GM18502 (cell line): ENCODE measurements at regions not wholly inside any gene's neighbourhood (a gene's known extent, or its start where the extent isn't known, plus 50 kb on each side); places are given as distances from the start of the nearest gene placed in this dataset.

Experiments used
- ATAC-seq: cut with Tn5 transposase; IDR thresholded peaks from one replicate; pipeline ENCODE4 v1.9.1; 2021; ENCODE audit warnings: mild to moderate bottlenecking; ENCODE audit not compliant: unreplicated experiment, poor library complexity

DNA sequence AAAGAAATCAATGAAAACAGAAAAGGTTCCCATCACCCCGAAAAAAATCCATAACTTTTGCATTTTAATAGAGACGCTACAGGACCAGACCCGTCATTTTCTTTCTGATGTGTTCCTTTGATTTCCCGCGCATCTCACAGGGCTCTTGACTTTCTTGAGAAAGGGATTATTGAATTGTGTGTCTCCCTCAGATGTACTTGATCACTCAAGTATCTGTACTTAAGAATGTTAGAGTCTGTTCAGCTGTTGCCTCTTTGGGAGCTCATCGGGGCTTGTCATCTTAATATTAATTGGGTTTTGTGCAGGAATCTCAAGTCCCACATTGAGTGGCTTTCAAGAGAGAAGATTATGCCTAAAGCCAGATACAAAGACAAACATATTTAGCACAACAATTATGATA lies 606.4 kb upstream of the SALL1 start:
- ATAC-seq = no peak

DNA sequence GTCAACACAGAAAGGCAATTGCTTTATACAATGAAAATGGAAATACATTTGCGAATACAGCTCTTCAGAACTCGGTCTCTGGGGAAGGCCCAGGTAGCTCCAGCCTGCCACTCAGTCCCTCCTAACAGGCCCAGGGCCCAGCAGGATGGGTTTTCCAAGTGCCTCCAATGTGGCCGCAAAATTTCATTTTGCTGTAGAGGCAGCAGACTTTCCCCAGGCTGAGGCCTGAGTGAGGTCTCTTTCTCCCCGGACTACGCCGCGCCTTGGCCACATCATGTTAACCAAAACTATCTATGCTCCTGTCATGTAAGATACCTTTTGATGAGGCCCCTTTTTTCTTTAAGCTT lies 606.0 kb upstream of the SALL1 start:
- ATAC-seq = no peak

DNA sequence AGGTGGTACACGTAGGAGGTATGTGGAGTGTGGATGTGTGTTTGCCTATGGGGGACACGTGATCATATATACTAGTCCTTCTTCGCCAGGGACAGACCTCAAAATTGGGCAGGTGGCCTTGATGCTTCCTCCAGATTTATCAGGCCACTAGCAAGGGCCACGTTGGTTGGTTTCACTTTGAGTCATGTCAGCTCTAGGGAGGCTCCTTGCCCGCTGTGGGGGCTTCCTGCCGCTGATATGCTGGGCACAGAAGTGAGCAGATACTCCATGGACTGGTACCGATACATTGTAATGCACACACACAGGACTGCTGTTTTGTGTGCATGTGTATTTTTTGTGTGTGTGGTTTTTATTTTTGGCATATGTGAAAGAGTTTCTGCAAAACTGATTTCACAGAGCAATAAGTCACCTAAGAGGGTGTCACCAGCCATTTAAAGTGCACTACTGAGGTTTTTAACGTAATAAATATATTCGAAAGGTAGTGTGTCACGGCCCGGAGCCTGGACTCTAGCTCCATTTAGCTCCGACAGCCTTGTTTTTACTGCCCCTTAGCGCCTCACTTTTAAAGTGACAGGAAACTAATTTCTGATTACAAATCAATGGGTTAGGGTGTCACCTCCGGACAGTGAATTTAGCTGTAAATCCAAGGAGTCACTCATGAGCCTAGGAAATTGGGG lies 605.5 kb upstream of the SALL1 start:
- no peak for ATAC-seq

DNA sequence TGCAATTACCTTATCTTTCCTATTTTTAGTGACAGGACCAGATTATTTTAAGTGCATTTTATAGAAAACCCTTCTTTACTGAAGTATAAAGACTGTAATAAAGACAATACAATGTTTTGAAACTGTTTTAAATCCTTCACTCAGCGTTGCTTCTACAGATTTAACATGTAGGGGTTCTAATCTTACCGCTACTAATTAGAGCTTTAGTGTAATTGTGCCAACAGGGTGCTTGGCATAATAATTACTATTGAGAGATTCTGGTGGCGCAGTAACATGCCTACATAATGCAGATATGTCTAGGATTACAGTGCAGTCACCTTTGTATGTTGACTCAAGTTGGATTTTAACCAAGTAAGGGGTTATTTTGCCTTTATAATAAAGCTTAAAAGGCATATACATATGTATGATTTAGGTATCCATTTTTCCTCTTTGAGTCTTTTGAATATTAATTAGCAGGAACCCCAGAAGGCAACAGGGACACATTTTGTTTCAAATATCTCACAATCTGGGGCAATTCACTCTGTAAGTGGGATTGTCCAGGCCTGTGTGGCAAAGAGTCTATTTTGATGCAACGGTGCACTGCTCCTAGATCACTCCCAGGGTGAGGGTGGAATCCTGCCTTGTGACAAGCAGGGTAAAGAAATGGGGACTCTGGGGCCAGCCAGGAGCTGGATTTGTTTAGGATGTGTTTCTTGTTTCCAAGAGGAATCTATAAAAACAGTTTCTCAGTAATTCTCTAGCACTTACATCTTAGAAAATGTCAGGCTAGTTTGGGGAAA lies 604.7 kb upstream of the SALL1 start:
- ATAC-seq = no peak

DNA sequence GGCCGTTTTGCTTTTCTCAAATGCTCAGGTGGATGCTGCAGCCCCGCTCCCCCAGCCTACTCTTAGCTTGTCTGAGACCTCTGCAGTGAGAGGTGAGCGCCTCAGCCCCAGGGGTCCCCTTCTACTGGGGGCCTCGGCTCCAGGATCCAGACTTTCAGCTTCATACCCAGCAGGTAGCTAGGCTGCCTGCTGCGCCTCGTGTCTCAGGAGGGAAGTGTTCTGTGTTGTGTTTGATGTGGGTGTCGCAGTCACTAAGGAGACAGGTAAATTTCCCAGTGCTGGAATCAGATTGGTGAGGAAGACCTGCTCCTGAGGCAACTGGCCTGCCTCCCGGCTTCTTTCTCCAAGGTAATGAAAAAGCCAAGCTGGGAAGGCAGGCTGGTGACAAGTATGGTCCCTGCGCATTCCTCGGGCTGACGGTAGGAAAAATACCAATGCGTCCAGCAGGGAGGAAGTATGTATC lies 604.0 kb upstream of the SALL1 start:
- ATAC-seq = no peak

DNA sequence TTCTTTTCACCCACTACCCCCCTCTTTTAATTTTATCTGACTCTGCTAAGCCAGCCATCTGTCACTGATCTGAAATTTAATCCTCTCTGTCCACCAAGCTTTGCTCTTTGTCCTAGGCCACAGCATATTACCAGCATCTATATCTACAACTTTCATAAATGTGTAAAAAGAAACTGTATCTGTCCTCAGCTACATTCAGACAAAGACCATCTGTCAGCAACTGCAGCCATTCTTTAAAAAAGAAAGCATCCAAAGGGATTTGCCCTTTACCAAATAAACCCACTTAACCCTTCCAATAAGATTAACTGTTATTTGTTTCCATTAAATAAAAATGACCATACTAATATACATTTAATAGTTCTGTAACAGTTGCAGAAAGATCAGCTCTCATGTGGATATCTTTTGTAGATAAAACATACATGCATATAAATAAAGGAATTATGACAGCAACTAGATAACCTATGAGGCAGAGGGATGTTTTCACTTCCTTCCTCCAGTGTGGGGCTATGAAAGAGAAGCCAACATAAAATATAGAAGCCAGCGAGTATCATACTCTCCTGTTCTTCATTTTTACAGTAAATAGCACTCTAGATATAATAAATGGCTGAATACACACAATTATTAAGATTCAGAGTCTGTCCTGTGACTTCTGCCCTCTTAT lies 602.5 kb upstream of the SALL1 start:
- ATAC-seq = no peak

DNA sequence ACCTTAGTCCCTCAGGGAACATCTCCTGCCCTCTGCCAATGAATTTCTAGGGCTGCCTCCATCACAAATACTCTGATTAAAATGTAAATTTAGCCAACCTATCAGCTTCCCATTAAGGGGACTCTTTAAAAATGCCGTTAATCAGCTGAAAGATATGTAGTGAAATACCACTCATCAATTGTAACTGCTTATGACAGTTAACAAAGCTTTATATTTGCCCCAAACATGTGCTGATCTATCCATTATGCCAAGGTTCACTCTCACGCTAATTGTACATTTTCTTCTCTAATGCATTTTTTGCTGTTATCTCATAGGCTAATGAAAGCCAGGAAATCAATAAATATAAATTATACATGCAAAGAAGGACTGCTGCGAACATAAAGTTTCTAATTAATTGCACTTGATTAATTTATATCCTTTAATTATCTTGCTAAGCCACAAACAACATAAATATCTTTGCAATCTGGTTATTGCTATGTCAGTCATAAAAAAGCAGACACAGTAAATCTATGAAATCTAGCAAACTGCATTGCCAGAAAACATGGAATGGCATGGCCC lies 601.4 kb upstream of the SALL1 start:
- ATAC-seq = no peak

DNA sequence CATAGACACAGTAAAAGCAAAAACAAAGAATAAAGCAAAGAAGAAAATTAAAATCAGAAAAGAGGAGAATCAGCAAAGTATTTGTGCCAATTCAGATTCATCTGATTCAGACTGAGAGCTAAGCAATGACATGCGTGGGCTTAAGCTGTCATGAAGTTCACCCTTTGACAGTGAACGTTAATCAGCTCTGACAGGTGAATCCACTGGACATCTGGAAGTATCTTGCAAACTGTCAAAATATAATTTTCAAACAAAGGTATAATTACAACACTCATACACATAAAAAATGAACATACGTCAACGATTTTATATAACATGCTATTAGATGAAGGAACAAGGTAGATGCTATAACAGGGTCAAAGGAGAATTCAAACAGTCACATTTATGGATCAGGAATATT lies 596.3 kb upstream of the SALL1 start:
- no peak for ATAC-seq

DNA sequence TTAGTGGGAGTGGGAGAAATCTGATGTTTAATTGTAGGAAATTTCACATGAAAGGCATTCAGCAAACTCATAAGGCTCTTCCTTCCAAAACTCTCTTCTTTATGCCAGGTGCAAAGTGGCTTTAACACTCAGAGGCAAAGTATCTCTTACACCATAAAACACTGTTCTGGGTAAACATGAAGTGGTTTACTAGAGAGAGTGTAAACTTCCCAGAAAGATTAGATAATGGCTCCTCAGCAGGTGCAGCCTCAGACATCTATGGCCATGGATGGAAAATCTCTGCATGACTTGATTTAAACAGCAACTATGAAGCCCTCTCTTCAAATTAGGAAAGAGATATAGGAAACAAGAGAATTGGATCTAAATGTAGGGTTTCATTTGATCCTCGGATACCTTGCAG lies 583.1 kb upstream of the SALL1 start:
- no peak for ATAC-seq

DNA sequence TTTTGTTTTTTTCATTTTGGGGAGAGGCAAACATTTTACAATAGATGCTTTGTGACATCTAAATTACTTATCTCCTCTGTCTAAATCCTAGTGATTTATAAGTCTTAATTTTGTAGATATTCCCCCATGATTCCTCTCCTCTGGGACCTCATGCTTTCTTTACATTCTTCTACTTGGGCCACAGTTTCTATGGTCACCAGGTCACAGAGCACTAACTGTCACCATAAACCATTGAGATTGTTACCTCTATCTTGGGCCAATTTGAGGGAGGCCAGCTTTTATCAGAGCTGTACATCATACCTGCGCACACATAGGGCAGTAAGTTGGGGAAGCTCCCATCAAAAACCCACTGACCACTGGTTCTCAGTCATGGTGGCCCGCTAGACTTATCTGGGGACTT lies 582.1 kb upstream of the SALL1 start:
- no peak for ATAC-seq

DNA sequence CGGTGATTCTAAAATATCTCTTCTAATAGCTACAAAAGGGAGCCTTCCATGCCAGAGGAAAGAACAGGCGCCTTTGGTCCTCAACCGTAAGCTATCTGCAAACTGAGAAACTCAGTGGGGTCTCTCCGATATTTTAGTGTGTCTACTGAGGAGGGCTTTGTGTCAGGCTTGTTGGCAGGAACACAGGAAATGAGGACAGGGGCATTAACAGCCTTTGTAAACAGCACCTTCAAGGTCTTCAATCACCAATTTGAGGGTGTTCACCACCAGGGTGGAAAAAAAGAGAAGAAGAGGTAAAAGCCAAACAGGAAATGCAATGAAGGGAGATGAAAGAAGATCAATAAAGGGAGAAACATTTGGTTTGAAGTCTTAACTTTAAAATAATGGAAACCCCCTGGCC lies 580.1 kb upstream of the SALL1 start:
- no peak for ATAC-seq

DNA sequence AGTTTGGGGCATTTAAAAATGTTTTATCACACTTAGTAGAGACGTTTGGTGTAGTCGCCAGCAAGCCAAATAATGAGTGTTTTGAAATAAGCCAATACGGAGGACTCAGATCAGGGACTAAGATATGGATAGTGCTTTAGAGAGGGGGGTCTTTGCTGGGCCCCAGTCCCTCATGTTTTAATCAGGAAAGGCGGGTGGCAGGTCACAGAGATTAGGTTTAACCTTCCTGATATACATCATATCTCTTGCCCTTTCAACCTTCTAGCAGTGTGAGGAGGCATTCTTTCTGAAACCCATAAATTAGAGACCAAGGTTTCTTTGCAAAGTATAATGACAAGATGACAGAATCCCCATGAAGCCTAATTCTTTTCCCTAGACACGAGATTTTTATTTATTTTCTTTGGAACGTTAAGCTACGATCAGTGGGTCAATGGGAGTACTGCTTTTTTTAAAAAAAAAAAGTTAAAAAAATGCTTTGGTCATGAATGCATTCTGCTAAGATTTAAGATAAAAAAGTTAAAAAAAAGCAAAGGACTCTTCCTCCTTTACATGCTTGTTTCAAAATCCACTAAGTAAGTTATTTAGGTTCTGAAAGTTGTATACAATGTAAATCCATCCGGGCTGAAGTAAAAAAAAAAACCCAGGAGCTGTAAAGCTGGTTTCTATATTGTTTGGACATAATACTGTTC lies 572.1 kb upstream of the SALL1 start:
- ATAC-seq = no peak

DNA sequence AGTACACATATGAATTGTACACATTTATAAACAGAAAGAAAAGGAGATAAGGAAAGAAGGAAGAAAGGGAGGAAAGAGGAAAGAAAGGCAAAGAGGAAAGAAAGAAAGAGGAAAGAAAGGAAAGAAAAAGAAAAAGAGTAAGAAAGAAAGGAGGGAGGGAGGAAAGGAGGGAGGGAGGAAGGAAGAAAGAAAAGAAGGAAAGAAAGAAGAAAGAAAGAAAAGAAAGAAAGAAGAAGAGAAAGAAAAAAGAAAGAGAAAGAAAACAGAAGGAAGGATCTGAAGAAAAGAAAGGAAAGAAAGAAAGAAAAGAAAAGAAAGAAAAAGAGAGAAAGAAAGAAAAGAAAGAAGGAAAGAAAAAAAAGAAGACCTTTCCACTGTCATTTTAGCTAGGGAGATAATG lies 571.4 kb upstream of the SALL1 start:
- no peak for ATAC-seq

DNA sequence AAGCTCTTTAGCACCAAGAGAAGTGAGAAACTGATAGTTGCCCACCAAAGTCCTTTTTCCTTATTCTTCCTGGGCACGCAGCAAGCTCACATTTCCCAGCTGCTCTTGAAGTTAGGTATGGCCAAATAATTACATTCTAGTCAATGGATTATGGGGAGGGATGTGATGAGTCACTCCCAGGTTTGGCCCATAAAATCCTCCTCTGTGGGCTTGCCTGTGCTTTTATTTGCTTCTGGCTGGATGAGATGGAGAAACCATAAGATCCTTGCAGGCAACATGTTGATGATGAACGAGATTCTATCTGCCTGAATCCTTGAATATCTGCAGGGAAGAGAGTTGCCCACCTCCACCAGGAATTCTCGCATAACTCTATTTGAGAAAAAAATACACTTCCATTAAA lies 568.3 kb upstream of the SALL1 start:
- no peak for ATAC-seq

DNA sequence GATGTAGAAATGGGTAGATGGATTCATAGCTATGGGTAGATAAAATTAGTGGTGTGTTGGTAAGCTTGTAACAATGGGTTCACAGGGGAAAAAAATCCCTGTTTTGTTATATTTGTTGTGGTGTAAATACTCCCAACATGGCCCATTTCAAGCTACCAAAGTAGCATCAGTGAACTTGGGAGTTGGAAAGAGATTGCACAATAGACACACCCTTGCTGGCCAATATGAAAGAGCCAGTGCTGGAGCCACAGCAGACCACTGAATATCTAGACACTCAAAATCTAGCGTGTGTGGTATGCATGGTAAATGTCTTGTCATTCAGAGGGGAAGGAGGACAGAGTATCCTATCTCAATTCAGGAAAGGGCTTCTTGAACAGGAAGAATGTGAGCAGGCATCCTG lies 565.1 kb upstream of the SALL1 start:
- ATAC-seq = no peak

DNA sequence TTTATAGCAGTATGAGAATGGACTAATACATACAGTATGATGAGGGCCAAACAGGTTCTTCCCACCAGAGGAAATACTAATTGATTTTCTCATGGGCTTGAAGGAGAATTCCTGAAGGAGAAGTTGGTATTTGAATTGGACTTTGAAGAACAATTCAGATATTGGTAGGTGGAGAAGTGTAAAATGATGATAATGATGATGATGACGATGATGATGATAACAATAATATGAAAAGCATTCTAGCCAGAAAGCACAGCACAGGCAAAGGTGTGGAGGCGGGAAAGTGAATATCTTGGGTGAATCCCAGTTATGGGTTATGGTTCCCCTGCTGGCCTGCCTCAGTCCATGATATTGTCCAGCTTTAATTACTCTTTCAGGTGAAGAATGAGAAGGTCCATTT lies 562.4 kb upstream of the SALL1 start:
- ATAC-seq = no peak

DNA sequence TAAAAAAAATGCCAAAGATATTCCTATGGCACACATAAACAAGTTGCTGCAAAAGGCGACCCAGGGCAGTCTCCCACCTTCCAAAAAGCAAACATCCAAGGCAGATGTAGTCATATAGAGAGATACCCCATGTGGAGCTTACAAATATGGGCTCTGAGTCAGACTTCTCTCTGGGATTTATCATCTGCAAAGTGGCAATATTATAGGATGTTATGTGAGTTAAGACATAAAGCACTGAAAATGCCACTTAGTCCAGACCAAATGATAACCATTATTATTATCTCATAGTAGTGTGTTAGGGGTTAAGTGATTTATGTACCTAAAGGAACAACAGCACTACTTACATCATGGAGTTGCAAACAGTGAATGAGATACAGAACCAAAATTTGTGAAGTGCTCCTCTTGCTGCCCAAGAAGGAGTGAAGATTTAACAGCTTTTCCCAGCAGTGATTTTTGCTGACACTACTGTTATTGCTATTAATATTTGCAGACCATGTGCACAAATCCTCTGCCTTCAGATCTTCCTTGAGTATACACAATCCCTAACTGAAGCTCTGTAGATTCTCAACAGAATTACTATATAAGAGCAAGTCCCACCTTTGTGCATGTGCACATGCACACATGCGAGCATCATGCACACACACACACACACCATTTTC lies 560.0 kb upstream of the SALL1 start:
- ATAC-seq = no peak

DNA sequence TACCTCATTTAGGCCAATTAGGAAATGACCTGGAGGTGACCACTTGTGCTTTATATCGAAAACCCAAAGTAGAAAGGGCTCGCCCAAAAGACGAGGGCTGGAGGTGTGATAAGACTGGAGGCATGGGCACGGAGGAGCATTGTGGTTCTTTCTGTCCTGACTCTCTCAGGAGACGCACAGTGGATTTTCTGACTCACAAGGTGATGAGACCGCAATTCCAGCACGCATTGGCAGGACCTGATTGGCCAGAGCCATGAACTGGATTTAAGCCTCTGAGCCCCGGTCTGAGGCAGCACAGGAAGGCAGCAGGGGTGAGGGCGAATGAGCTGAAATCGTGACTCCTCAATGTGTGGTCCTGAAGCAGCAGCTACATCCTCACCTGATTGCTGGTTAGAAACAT lies 559.1 kb upstream of the SALL1 start:
- ATAC-seq = no peak

DNA sequence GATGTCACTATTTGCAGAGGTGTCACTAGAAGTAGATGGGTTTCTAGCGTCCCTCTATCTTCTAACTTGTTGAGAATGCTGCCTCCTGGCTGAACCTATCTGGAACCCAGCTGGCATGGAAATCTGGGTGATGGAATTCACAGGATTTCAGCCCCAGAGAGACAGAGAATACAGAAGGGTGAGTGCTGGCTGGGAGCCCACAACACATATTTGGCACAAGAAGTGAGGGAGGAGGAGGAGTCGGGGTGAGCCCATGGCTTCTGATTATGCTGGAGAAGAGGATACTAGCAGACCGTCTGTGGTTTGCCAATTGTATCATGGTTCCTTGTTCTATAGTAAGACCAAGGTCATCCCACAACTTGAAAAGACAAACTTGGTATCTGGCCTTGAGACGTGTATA lies 557.8 kb upstream of the SALL1 start:
- ATAC-seq = no peak

DNA sequence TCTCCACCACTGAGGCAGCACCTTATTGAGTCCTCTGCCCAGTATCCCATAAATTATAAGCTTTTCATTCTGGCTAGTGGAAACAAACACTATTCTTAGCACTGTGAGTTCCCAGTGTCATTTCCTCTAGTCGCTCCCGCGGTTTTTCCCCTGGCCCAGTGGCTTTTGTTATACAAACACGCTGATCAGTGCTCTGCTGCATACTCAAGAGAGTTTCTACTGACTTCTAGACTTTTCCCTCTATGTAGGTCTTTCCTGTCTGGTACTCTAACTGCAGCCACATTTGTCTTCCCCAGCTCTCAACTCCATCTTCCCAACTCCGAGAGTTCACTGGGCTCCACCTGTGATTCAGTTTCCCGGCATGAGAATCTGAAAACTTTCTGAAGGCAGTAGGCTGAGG lies 556.6 kb upstream of the SALL1 start:
- ATAC-seq = no peak
